ENCODE measurements at regions not wholly inside any gene's neighbourhood (a gene's known extent, or its start where the extent isn't known, plus 50 kb on each side); places are given as distances from the start of the nearest gene placed in this dataset.

- no peaks in the 10 kb centered on the region for H3K4me1 ChIP-seq
- TF ChIP-seq Cebpa-rat (IDR thresholded peaks at IDR 0.05), result no peak
Measured at GRCh38 chr18:28574175-28574574, 397.2 kb upstream of the CDH2 start.

GRCh38 chr18:28571929-28572328, 395.0 kb upstream of the CDH2 start:
- TF ChIP-seq Cebpa-rat (IDR thresholded peaks at IDR 0.05), result no peak
- Histone ChIP-seq H3K27me3 (no peaks in the 10 kb centered on the region), H4K20me1 (no peaks in the 10 kb centered on the region), H3K9ac (no peak overlapping the region), H3K9me3 (no peaks in the 10 kb centered on the region), H3K27ac (no peak overlapping the region), H3K36me3 (no peaks in the 10 kb centered on the region), H3K4me1 (no peaks in the 10 kb centered on the region), H3K4me3 (no peak overlapping the region), H3K4me2 (no peak overlapping the region)

More at GRCh38 chr18:28574175-28574574, 397.2 kb upstream of the CDH2 start:
- Histone ChIP-seq H3K4me2 (no peak overlapping the region), H3K27me3 (no peaks in the 10 kb centered on the region), H3K4me3 (no peak overlapping the region), H4K20me1 (no peaks in the 10 kb centered on the region), H3K9me3 (no peaks in the 10 kb centered on the region), H3K27ac (no peak overlapping the region), H3K36me3 (no peaks in the 10 kb centered on the region), H3K9ac (no peak overlapping the region)

GRCh38 chr18:28560331-28560730, 383.4 kb upstream of the CDH2 start:
- no peak for TF ChIP-seq Cebpa-rat (IDR thresholded peaks at IDR 0.05)
- no peak overlapping the region for H3K4me3 ChIP-seq
- H3K4me1 ChIP-seq, result no peaks in the 10 kb centered on the region
- no peaks in the 10 kb centered on the region for H4K20me1 ChIP-seq
- no peak overlapping the region for H3K27ac ChIP-seq
- H3K27me3 ChIP-seq, result no peaks in the 10 kb centered on the region
- no peaks in the 10 kb centered on the region for H3K36me3 ChIP-seq
- H3K9ac ChIP-seq, result no peak overlapping the region
- no peaks in the 10 kb centered on the region for H3K9me3 ChIP-seq
- H3K4me2 ChIP-seq, result no peak overlapping the region

DNA sequence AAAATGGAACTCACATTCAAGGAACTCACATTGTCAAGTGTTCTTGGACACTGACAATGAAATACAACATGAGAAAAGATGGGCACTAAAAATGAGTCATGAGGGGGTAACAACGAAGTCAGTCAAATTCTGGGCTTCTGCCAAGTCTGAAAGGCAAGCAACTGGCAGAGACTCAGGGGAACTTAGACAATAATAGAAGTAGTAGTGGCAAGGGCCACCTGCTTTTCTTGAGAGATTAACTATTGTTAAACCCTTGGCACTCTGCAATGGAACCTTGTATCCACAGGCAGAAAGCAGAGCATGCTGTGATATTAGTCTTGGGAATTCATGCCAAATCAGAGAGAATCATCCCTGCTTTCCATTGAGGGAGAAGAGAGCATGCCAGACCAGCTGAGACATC, 382.6 kb upstream of the CDH2 start:
- Histone ChIP-seq H3K36me3 (no peaks in the 10 kb centered on the region), H3K27me3 (no peaks in the 10 kb centered on the region), H3K4me3 (no peak overlapping the region), H3K9ac (no peak overlapping the region), H3K9me3 (no peaks in the 10 kb centered on the region), H4K20me1 (no peaks in the 10 kb centered on the region), H3K4me1 (no peaks in the 10 kb centered on the region), H3K27ac (no peak overlapping the region), H3K4me2 (no peak overlapping the region)
- no peak for TF ChIP-seq Cebpa-rat (IDR thresholded peaks at IDR 0.05)

GRCh38 chr18:28541934-28542333, 365.0 kb upstream of the CDH2 start:
- no peak for TF ChIP-seq Cebpa-rat (IDR thresholded peaks at IDR 0.05)
- Histone ChIP-seq H3K27ac (no peak overlapping the region), H3K4me2 (no peak overlapping the region), H3K9me3 (no peaks in the 10 kb centered on the region), H3K9ac (no peak overlapping the region), H3K4me1 (no peaks in the 10 kb centered on the region), H4K20me1 (no peaks in the 10 kb centered on the region), H3K4me3 (no peak overlapping the region), H3K36me3 (no peaks in the 10 kb centered on the region), H3K27me3 (no peaks in the 10 kb centered on the region)

DNA sequence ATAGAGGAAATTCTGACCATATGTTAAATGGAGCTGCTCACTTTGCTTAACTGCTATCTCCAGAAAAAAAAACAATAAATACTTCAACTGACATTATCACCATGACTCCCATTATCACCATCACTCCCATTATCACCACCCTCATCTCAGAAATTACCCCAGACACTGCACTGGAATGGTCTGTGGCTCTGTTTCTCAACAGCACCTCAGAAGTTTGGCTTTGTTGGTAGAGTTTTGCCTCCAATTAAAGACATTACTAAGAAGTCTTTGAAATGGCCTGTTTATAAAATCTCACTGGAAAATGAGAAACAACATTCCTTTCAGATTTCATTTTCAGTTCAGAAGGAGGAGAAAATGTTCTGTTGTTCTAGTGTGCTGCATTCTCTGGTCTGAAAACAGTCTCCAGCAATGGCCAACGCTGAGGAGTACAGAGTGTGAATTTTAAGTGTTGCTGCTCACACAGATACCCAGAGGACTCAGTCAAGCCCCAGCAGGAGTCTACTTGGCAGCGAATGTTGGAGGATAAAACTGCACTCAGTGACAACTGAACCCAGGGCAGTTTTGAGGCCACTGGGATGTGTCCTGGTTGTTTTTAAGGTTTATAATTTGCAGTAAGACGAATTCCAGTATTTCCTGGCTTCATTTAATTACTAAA, 364.5 kb upstream of the CDH2 start:
- no peak overlapping the region for H3K27ac ChIP-seq
- H3K4me2 ChIP-seq, result no peak overlapping the region
- no peak for TF ChIP-seq Cebpa-rat (IDR thresholded peaks at IDR 0.05)

GRCh38 chr18:28529644-28530043, 352.7 kb upstream of the CDH2 start:
- no peaks in the 10 kb centered on the region for H3K4me1 ChIP-seq
- H3K36me3 ChIP-seq, result no peaks in the 10 kb centered on the region
- H4K20me1 ChIP-seq, result no peaks in the 10 kb centered on the region
- no peaks in the 10 kb centered on the region for H3K9me3 ChIP-seq
- H3K9ac ChIP-seq, result no peak overlapping the region
- H3K27ac ChIP-seq, result no peak overlapping the region
- no peak overlapping the region for H3K4me2 ChIP-seq
- H3K4me3 ChIP-seq, result no peak overlapping the region
- TF ChIP-seq Cebpa-rat (IDR thresholded peaks at IDR 0.05), result no peak
- H3K27me3 ChIP-seq, result no peaks in the 10 kb centered on the region

More for the DNA sequence above, 364.5 kb upstream of the CDH2 start:
- Histone ChIP-seq H3K4me1 (no peaks in the 10 kb centered on the region), H3K9me3 (no peaks in the 10 kb centered on the region), H3K9ac (no peak overlapping the region), H3K27me3 (no peaks in the 10 kb centered on the region), H3K36me3 (no peaks in the 10 kb centered on the region), H3K4me3 (no peak overlapping the region), H4K20me1 (no peaks in the 10 kb centered on the region)

DNA sequence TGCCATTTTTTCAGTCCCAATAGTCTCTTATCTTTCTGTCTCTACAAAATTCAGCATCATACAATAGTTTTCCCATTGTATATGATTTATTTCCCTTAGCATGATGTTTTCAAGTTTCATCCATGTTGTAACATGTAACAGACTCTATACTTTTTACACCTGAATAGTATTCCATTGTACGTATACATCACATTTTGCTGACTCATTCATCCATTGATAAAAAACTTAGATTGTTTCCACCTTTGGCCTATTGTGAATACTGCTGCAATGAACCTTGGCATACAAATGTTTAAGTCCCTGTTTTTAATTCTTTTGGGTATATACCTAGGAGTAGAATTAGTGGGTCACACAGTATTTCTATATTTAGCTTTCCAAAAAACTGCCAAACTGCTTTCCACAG, 349.3 kb upstream of the CDH2 start:
- H4K20me1 ChIP-seq, result no peaks in the 10 kb centered on the region
- no peaks in the 10 kb centered on the region for H3K27me3 ChIP-seq
- no peak overlapping the region for H3K9ac ChIP-seq
- no peaks in the 10 kb centered on the region for H3K4me1 ChIP-seq
- no peak overlapping the region for H3K4me3 ChIP-seq
- no peak overlapping the region for H3K27ac ChIP-seq
- TF ChIP-seq Cebpa-rat (IDR thresholded peaks at IDR 0.05), result no peak
- H3K36me3 ChIP-seq, result no peaks in the 10 kb centered on the region
- no peak overlapping the region for H3K4me2 ChIP-seq
- H3K9me3 ChIP-seq, result no peaks in the 10 kb centered on the region

DNA sequence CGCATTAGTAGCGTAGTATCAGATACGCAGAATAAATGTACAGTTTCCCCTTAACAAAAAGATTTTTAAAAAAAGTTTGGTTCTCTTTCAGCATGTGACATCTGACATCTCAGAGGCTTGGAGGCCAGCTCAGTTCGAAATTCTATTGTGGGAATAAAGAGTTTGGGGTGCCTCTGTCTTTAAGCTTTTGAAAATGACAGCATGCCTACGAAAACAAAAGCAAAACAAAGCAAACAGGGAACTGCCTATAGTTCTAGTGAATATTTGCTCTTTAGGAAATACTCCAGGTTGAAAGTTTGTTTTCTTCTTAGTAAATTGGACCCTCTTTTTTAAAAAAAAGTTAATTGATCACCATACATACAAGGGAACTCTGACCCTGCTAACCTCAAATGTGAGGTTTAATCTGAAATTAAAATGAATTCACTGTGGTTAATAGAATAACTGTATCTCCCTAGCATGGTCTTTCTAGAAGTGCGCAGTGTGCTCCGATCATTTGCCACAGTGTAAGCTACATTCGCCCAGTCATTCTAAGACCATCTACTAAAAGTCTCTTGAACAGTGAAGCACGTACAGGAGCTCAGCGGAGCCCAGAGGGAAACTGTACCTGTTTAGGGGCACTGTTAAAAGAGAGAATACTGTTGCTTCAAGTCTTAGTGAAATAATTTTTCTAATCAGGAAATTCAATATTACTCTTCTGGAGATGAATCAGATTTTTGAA, 347.0 kb upstream of the CDH2 start:
- no peak for TF ChIP-seq Cebpa-rat (IDR thresholded peaks at IDR 0.05)
- H4K20me1 ChIP-seq, result no peaks in the 10 kb centered on the region
- H3K4me2 ChIP-seq, result no peak overlapping the region
- no peaks in the 10 kb centered on the region for H3K27me3 ChIP-seq
- H3K36me3 ChIP-seq, result no peaks in the 10 kb centered on the region
- H3K9me3 ChIP-seq, result no peaks in the 10 kb centered on the region
- no peak overlapping the region for H3K27ac ChIP-seq
- H3K9ac ChIP-seq, result no peak overlapping the region
- H3K4me1 ChIP-seq, result no peaks in the 10 kb centered on the region
- no peak overlapping the region for H3K4me3 ChIP-seq

- Histone ChIP-seq H3K4me2 (no peak overlapping the region), H3K4me3 (no peak overlapping the region), H3K36me3 (no peaks in the 10 kb centered on the region), H3K9ac (no peak overlapping the region), H3K27me3 (no peaks in the 10 kb centered on the region), H4K20me1 (no peaks in the 10 kb centered on the region), H3K9me3 (no peaks in the 10 kb centered on the region), H3K27ac (no peak overlapping the region), H3K4me1 (no peaks in the 10 kb centered on the region)
- no peak for TF ChIP-seq Cebpa-rat (IDR thresholded peaks at IDR 0.05)
Measured at GRCh38 chr18:28522236-28522635, 345.3 kb upstream of the CDH2 start.
